Mammary epithelial cell (primary cell): ENCODE measurements at regions not wholly inside any gene's neighbourhood (a gene's known extent, or its start where the extent isn't known, plus 50 kb on each side); places are given as distances from the start of the nearest gene placed in this dataset.

Source experiments
- CTCF ChIP-seq, 2 donors: IDR thresholded peaks in 1 of 2; conservative IDR thresholded peaks in 1 of 2; 2 replicates each; pipeline ENCODE4 v1.5.1; 2011 to 2012; ENCODE audit warnings: inconsistent platforms in 2 of 2, low read length in 2 of 2, mild to moderate bottlenecking in 2 of 2, control low read depth in 1 of 2, low read depth in 1 of 2; ENCODE audit not compliant: insufficient read depth in 1 of 2; ENCODE audit errors: extremely low read depth in 1 of 2
- EZH2 ChIP-seq: IDR thresholded peaks from 2 replicates; pipeline ENCODE4 v1.6.1; 2012; ENCODE audit warnings: low read length, inconsistent platforms, borderline replicate concordance

GRCh38 chr6:164133095-164133494 lies 718.6 kb downstream of the QKI start:
- TF ChIP-seq EZH2 (no peak), CTCF (conservative IDR thresholded peaks at IDR 0.05 in 1 of 2, IDR thresholded peaks at IDR 0.05 in 1 of 2; ENCODE audit: extremely low read depth in 1 of 2, insufficient read depth in 1 of 2, low read depth in 1 of 2, low read length in 2 of 2) (no peak)
